Hematopoietic multipotent progenitor cell treated with erythropoietin and hydrocortisone succinate and interleukin-3 and kit ligand, for 4 days (in vitro differentiated cells): ENCODE measurements at regions not wholly inside any gene's neighbourhood (a gene's known extent, or its start where the extent isn't known, plus 50 kb on each side); places are given as distances from the start of the nearest gene placed in this dataset.
A peak's percentile ranks its signal among the peaks of the same experiment; 100 is the strongest.

ENCODE experiments used
- DNase-seq: peaks from one replicate; pipeline ENCODE4 v3.0.0-alpha.2; 2015

- DNase-seq = no peak
Observed at GRCh38 chr3:153673853-153674252, 447.3 kb upstream of the ARHGEF26 start.

- no peak for DNase-seq
Observed at GRCh38 chr3:153679714-153680113, 441.5 kb upstream of the ARHGEF26 start.

DNA sequence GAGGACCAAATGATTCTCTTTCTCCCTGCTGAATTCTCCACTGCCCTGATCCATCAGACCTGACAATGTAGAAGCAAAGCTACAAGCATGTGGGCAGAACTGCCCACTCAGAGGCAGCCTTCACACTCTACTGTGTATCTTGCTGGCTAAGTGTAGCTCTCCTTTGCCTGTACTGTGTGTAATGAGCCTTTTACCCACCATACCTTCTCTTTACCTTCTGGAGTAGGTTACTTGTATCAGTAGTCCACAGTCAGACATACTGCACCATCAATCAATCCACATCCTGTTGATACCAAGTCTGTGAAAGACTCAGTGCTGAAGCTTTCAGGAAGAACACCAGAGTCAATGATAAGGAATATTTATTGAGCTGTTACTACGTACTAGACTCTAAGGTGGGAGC is 440.7 kb upstream of the ARHGEF26 start:
- DNase-seq = no peak

DNA sequence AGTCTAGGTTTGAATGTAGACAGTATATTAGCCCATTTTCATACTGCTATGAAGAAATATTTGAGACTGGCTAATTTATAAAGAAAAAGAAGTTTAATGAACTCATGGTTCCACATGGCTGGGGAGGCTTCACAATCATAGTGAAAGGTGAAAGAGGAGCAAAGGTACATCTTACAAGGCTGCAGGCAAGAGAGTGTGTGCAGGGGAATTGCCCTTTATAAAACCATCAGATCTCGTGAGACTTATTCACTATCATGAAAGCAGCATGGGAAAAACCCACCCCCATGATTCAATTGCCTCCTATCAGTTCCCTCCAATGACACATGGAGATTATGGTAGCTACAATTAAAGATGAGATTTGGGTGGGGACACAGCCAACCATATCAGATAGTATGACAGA is 440.1 kb upstream of the ARHGEF26 start:
- no peak for DNase-seq

GRCh38 chr3:153688301-153689120 is 432.7 kb upstream of the ARHGEF26 start:
- peak; percentile 7 for DNase-seq

DNA sequence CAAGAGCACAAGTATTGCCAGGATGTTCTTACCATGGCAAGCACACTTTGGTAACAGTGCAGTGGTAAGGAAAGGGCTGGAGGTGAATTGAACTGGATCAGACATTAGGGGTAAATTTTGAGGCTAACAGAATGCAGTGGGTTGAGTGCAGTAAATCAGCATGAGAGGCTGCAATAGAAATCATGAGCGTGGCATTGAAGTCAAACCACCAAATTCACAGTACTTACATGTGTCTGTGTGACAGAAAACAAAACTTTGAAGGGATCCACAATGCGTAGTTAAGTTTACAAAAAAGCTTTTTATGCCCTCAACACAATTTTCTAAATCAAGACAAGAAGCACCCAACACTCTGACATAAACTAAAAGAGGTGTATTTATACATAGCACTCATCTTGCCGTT is 428.0 kb upstream of the ARHGEF26 start:
- DNase-seq = no peak

DNA sequence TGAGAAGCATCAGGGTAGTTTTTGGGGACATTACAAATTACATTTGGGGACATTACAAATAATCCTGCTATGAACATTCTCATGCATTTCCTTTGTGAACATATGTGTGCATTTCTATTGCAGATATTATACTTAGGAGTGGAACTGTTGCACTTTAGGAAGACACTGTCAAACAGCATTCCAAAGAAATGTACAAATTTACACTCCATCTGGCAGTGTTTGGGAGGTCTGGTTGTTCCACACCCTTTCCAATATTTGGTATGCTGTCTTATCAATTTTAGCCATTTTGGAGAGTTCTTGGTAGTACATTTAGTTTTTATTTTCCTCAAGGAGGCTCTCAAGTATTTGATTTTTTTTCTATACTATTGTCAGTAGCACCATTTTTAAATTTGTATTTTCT is 419.1 kb upstream of the ARHGEF26 start:
- no peak for DNase-seq

DNA sequence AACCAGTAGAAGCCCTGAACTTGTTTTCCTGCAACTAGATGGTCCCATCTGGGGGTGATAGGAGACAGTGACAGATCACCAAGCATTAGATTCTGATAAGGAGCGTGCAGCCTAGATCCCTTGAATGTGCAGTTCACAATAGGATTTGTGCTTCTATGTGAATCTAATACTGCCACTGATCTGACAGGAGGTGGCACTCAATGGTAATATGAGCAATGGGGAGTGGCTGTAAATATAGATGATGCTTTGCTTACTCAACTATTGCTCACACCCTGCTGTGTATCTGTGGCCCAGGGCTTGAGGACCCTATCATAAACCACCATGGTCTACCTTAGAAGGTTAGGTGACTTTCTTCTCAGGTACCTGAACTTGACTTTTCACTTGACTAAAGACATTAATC is 417.1 kb upstream of the ARHGEF26 start:
- no peak for DNase-seq

DNA sequence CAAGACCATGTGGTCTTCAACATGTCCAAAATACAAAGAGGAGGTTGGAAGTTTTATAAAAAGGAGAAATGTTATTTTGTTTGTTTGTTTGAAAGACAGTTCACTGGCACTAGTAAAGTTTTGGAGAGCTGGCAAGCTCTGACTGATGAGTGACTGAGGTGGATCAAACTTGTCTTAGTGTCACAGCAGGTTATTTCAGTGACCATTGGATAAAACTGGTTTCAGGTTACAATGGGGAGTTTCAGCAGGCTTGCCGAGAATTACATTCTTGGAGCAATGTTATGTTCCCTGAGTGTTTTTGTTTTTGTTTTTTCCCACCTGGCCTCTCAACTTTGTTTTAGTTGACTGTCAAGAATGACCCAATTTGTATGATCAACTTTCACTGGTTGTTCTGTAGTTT is 414.5 kb upstream of the ARHGEF26 start:
- DNase-seq = no peak

DNA sequence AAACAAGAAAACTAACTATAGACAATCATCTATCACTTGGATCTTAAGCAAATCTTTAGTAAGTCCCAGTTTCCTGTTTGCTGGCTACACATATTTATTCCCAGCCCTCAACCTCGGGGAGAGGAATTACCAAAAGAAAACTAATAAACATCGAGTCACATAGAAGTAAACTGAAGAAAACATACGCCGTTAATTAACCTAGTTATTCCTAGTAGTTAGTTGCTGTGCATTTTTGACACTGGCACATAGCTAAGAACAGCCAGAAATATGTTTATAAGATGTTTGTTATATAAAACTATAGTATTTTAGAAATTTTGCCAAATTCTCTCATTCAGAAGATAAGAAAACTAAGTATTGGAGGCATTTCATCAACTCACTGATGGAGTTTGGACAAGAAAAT is 407.2 kb upstream of the ARHGEF26 start:
- no peak for DNase-seq

- DNase-seq = no peak
Observed at GRCh38 chr3:153714588-153715290, 406.5 kb upstream of the ARHGEF26 start.

DNA sequence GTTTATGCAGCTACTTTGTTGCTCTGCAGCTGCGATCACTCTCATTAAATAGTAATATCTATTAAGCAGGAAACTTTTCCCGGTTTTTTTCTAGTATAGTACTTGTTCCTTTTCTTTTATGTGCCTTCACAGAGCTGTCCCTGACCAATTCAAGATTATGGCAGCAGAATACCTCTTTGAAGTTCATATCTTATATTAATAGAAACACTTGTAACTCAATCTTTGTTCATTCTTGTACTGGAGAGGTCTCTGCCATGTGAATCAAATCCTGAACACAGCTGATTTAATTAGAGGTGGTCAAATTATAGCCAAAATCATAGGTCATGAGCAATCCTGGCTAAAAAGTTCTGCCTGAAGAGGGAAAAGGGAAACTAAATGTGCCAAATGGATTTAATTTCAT is 399.0 kb upstream of the ARHGEF26 start:
- no peak for DNase-seq

DNA sequence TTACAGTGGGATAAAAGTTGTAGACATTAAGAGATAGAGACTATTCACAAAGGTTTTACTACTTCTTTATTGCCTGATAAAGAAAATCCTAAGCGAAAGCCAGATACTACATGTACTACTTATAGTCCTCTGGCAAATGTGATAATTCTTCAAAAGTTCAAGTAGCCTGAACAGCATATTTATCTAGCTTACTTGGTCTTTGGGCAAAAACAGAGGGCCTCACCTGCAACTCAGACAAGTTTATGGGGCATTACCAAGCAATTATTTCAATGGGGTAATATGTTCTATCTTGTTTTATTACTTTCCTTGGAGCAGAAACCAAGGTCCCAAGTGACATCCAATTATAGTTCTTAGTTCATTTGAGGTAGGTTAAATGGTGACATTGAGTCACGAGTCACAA is 390.1 kb upstream of the ARHGEF26 start:
- no peak for DNase-seq

DNA sequence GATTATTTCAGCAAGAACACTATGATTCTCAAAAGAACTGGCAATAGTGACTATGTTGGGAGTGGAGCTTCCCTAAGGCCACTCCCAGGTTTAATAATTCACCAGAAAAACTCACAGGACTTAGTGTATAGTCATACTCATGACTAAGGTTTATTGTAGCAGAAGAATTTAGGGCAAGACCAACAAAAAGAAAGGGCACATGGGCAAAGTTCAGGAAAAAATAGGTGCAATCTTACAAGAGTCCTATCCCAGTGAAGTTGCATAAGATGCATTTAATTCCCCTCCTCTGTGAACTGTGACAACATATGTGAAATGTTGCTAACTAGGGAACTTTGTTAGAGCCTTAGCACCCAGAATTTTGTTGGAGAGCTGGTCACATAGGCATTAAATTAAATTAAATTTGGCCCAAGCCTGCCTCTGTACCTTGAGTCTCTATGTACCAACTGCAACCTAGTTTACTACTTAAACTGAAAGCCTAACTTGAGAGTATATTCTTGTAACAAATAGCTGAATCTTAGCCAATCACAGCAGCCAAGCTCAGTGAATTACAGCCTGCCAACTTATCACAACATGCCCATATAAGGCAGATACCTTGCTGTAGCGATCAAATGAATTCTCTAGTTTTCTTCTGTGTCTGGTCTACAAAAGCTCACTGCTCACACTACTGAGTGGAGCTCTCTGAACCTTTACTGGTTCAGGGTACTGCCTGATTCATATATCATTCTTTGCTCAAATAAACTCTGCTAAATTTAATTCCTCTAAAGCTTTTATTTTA is 386.2 kb upstream of the ARHGEF26 start:
- DNase-seq = no peak

GRCh38 chr3:153740109-153740508 is 381.1 kb upstream of the ARHGEF26 start:
- DNase-seq = no peak

GRCh38 chr3:153744889-153745288 is 376.3 kb upstream of the ARHGEF26 start:
- no peak for DNase-seq

DNA sequence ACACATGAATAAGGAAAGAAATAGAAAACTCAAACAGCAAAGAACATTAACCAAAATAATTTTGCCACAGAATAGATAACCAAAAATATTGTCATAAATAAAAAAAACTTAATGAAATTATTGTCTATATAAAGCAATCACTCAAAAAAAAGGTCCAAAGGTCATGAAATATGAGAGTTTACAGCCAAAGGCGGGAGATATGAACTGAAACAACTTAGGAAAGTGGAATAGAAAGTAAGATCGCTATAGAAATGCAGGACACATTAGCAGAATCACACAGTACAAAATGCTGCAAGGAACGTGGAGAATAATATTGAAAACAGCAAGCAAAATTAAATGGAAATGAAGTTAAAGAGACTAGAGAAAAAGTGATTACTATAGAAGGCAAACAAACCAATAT is 375.0 kb upstream of the ARHGEF26 start:
- no peak for DNase-seq

- no peak for DNase-seq
Observed at GRCh38 chr3:153749070-153749610, 372.1 kb upstream of the ARHGEF26 start.

GRCh38 chr3:153752405-153753027 is 368.7 kb upstream of the ARHGEF26 start:
- no peak for DNase-seq

GRCh38 chr3:153753035-153753434 is 368.2 kb upstream of the ARHGEF26 start:
- no peak for DNase-seq

DNA sequence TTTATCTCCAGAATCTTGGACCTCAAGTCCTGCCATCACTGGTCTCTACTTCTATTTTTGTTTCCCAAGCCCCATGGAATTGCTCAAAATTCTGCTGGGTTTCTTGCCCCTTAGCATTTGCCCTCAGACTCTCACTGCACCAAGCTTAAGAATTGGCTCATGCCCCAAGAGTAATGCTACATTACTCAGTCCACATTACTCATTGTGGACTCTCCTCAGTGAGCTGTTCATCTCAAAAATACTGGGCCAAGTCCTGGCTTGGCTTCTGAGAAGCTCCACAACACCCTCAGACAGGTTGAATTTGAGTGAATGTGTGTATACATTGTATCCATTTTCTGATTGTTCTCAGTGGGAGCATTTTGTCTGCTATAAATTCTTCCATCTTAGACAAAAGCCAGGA is 364.4 kb upstream of the ARHGEF26 start:
- DNase-seq = no peak

GRCh38 chr3:153757839-153758238 is 363.4 kb upstream of the ARHGEF26 start:
- no peak for DNase-seq

GRCh38 chr3:153760948-153761347 is 360.2 kb upstream of the ARHGEF26 start:
- no peak for DNase-seq
